Smooth muscle cell (in vitro differentiated cells): ENCODE measurements at regions not wholly inside any gene's neighbourhood (a gene's known extent, or its start where the extent isn't known, plus 50 kb on each side); places are given as distances from the start of the nearest gene placed in this dataset.

Experiments used
- DNase-seq: peaks from one replicate; lab custom pipeline; 2025; ENCODE audit not compliant: unreplicated experiment; lab: John Stamatoyannopoulos, UW
- H2AFZ ChIP-seq: fragments of 200-600 bp; sonication (generic); 2 replicates; pipeline ENCODE4 v1.6.0; 2016; ENCODE audit warnings: antibody characterized with exemption, low read depth, mild to moderate bottlenecking
- H3F3A ChIP-seq: fragments of 200-600 bp; sonication (generic); 2 replicates; pipeline ENCODE4 v1.6.0; 2017; ENCODE audit warnings: antibody characterized with exemption, low read depth
- H3K27ac ChIP-seq: fragments of 200-600 bp; sonication (generic); 2 replicates; pipeline ENCODE4 v1.5.1; 2016; ENCODE audit warnings: low read depth, mild to moderate bottlenecking
- H3K27me3 ChIP-seq: fragments of 200-600 bp; sonication (generic); 2 replicates; pipeline ENCODE4 v1.6.1; 2016; ENCODE audit warnings: low read depth, mild to moderate bottlenecking
- H3K36me3 ChIP-seq: fragments of 200-600 bp; sonication (generic); 2 replicates; pipeline ENCODE4 v1.5.1; 2016; ENCODE audit warnings: low read depth
- H3K4me1 ChIP-seq: fragments of 200-600 bp; sonication (generic); 2 replicates; pipeline ENCODE4 v1.5.1; 2016; ENCODE audit warnings: low read depth
- H3K4me2 ChIP-seq: fragments of 200-600 bp; sonication (generic); 2 replicates; pipeline ENCODE4 v1.6.0; 2016; ENCODE audit warnings: mild to moderate bottlenecking
- H3K4me3 ChIP-seq: fragments of 200-600 bp; sonication (generic); 2 replicates; pipeline ENCODE4 v1.5.1; 2016; ENCODE audit warnings: mild to moderate bottlenecking
- H3K79me2 ChIP-seq: fragments of 200-600 bp; sonication (generic); 2 replicates; pipeline ENCODE4 v1.6.0; 2016; ENCODE audit warnings: low read depth, mild to moderate bottlenecking
- H3K9ac ChIP-seq: fragments of 200-600 bp; sonication (generic); 2 replicates; pipeline ENCODE4 v1.6.0; 2016; ENCODE audit warnings: low read depth
- H3K9me3 ChIP-seq: fragments of 200-600 bp; sonication (generic); replicated peaks from 2 replicates; pipeline ENCODE4 v1.5.1; 2016; ENCODE audit warnings: low read depth
- H4K20me1 ChIP-seq: fragments of 200-600 bp; sonication (generic); 2 replicates; pipeline ENCODE4 v1.6.0; 2016; ENCODE audit warnings: low read depth
- CTCF ChIP-seq: fragments of 200-600 bp; sonication (generic); IDR thresholded peaks from 2 replicates; pipeline ENCODE4 v1.5.1; 2017; ENCODE audit warnings: borderline replicate concordance, mild to moderate bottlenecking, antibody characterized with exemption; ENCODE audit not compliant: insufficient read depth, poor library complexity, severe bottlenecking
- WGBS: methylation state at CpG from one replicate; pipeline ENCODE4 v1.1.7; 2016; ENCODE audit warnings: low lambda C conversion rate; 5-methylcytosine and 5-hydroxymethylcytosine counted together

GRCh38 chr2:198695879-198696278 is 761.9 kb downstream of the SATB2 start:
- H3K36me3 ChIP-seq = no peaks in the 10 kb centered on the region
- H3F3A ChIP-seq = no peaks in the 10 kb centered on the region
- no peaks in the 10 kb centered on the region for H4K20me1 ChIP-seq
- H2AFZ ChIP-seq = no peak overlapping the region
- no peak for DNase-seq
- no peak overlapping the region for H3K4me2 ChIP-seq
- H3K9ac ChIP-seq = no peak overlapping the region
- no peak for TF ChIP-seq CTCF
- no peaks in the 10 kb centered on the region for H3K4me1 ChIP-seq
- no peak overlapping the region for H3K4me3 ChIP-seq
- no peak overlapping the region for H3K27ac ChIP-seq
- H3K79me2 ChIP-seq = no peaks in the 10 kb centered on the region
- no peaks in the 10 kb centered on the region for H3K9me3 ChIP-seq
- no peaks in the 10 kb centered on the region for H3K27me3 ChIP-seq

- H3F3A ChIP-seq = no peaks in the 10 kb centered on the region
- no peaks in the 10 kb centered on the region for H4K20me1 ChIP-seq
- H3K27ac ChIP-seq = no peak overlapping the region
- no peak for TF ChIP-seq CTCF
- H2AFZ ChIP-seq = no peak overlapping the region
- no peaks in the 10 kb centered on the region for H3K9me3 ChIP-seq
- no peak overlapping the region for H3K4me2 ChIP-seq
- WGBS = 78% methylated on average over 9 of the region's 9 CpGs
- DNase-seq = no peak
- H3K4me3 ChIP-seq = no peak overlapping the region
- no peaks in the 10 kb centered on the region for H3K4me1 ChIP-seq
- no peaks in the 10 kb centered on the region for H3K79me2 ChIP-seq
- no peak overlapping the region for H3K9ac ChIP-seq
- H3K36me3 ChIP-seq = no peaks in the 10 kb centered on the region
- H3K27me3 ChIP-seq = no peaks in the 10 kb centered on the region
Observed at GRCh38 chr2:198692907-198693510, 764.7 kb downstream of the SATB2 start.

DNA sequence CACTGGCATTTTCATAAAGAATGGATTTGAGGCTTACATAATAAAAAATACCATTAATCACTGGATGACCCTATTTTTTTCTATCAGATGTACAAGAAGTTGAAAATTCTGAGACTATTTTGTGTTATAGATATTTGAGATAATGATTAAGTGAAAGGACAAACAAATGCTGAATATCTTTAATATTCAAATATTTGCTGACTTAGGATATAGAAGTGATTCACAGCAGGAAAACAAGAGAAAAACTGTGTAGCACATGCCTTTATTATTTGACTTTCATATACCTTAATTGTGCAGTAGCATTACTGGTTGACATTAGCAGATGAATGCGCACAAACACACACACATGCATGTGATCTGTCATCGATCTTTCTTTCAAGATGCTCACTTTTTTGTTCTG is 766.5 kb downstream of the SATB2 start:
- H2AFZ ChIP-seq = no peak overlapping the region
- H3K4me2 ChIP-seq = no peak overlapping the region
- WGBS = 98% methylated on average over 2 of the region's 2 CpGs
- no peaks in the 10 kb centered on the region for H3K36me3 ChIP-seq
- no peaks in the 10 kb centered on the region for H4K20me1 ChIP-seq
- H3F3A ChIP-seq = no peaks in the 10 kb centered on the region
- no peaks in the 10 kb centered on the region for H3K27me3 ChIP-seq
- H3K27ac ChIP-seq = no peak overlapping the region
- no peak for TF ChIP-seq CTCF
- H3K9me3 ChIP-seq = no peaks in the 10 kb centered on the region
- no peak overlapping the region for H3K9ac ChIP-seq
- no peak overlapping the region for H3K4me3 ChIP-seq
- DNase-seq = no peak
- H3K79me2 ChIP-seq = no peaks in the 10 kb centered on the region
- H3K4me1 ChIP-seq = no peaks in the 10 kb centered on the region

DNA sequence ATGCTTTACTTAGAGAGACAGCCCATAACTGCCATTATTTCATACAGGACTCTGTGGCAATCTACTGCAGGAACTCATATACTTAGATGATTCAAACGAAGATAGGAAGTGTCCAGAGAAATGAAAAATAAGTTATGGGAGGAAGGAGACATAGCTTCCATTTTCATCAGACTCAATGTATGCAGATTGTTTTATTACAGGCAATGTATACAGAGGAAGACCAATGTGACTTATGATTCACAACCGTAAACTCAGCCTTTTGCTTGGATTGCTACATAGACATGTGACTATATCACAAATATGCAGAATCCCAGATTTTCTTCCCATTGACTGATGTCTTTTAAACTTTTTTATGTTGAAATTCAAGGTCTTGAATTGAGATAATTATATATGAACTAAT is 793.4 kb downstream of the SATB2 start:
- Histone ChIP-seq H3F3A (no peaks in the 10 kb centered on the region), H3K9me3 (no peaks in the 10 kb centered on the region), H3K36me3 (no peaks in the 10 kb centered on the region), H3K4me3 (no peak overlapping the region), H3K27ac (no peak overlapping the region), H3K27me3 (no peaks in the 10 kb centered on the region), H4K20me1 (no peaks in the 10 kb centered on the region), H2AFZ (no peak overlapping the region), H3K4me1 (no peaks in the 10 kb centered on the region), H3K9ac (no peak overlapping the region), H3K79me2 (no peaks in the 10 kb centered on the region), H3K4me2 (no peak overlapping the region)
- WGBS = 73% methylated on average over 2 of the region's 2 CpGs
- DNase-seq = no peak
- TF ChIP-seq CTCF = no peak
